Glutamatergic neuron (in vitro differentiated cells): ENCODE measurements at regions not wholly inside any gene's neighbourhood (a gene's known extent, or its start where the extent isn't known, plus 50 kb on each side); places are given as distances from the start of the nearest gene placed in this dataset.

Experiments used
- DNase-seq: peaks from one replicate; pipeline ENCODE4 v3.0.0; 2022
- H3K27ac Mint-ChIP-seq: one replicate; pipeline ENCODE4 v1.8.0; 2020; ENCODE audit warnings: mild to moderate bottlenecking, mixed read lengths, inconsistent platforms; ENCODE audit not compliant: unreplicated experiment
- H3K27me3 Mint-ChIP-seq: one replicate; pipeline ENCODE4 v1.8.0; 2020; ENCODE audit warnings: mild to moderate bottlenecking, moderate library complexity, mixed read lengths, inconsistent platforms; ENCODE audit not compliant: unreplicated experiment
- H3K36me3 Mint-ChIP-seq: one replicate; pipeline ENCODE4 v1.8.0; 2020; ENCODE audit warnings: mild to moderate bottlenecking, mixed read lengths, inconsistent platforms; ENCODE audit not compliant: unreplicated experiment
- H3K4me1 Mint-ChIP-seq: one replicate; pipeline ENCODE4 v1.8.0; 2020; ENCODE audit warnings: mild to moderate bottlenecking, low read depth, mixed read lengths, inconsistent platforms; ENCODE audit not compliant: unreplicated experiment
- H3K4me3 Mint-ChIP-seq: one replicate; pipeline ENCODE4 v1.8.0; 2020; ENCODE audit warnings: mild to moderate bottlenecking, mixed read lengths, inconsistent platforms; ENCODE audit not compliant: unreplicated experiment
- H3K9me3 Mint-ChIP-seq: one replicate; pipeline ENCODE4 v1.8.0; 2020; ENCODE audit warnings: mild to moderate bottlenecking, moderate library complexity, mixed read lengths, inconsistent platforms; ENCODE audit not compliant: unreplicated experiment
- TF ChIP-seq, protein P1 (sequence below): fragments of 200-600 bp; sonication (generic); IDR thresholded peaks from one replicate; pipeline ENCODE4 v1.5.0; 2021; ENCODE audit not compliant: partially characterized antibody, unreplicated experiment

DNA sequence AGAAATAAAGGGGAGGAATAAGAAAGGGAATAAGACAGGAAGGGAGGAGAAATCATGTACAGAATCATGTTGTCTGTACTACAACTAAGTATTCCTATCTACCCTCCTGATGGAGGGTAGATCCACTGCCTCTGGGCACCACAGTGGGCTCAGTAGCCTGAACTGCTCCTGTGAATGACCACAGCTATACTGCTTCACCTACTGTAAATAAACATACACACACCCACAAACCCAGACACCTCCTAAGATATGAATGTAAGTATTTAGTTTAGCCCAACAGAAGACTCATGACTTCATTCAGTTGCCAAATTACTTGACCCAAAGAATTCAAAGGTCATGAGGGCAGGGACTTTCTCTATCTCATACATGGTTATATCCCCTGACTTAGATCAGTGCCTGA is 177.3 kb upstream of the C11orf58 start:
- no peaks in the 10 kb centered on the region for H3K27me3 Mint-ChIP-seq
- H3K4me1 Mint-ChIP-seq: no peaks in the 10 kb centered on the region
- no peak for DNase-seq
- TF ChIP-seq, protein P1, sequence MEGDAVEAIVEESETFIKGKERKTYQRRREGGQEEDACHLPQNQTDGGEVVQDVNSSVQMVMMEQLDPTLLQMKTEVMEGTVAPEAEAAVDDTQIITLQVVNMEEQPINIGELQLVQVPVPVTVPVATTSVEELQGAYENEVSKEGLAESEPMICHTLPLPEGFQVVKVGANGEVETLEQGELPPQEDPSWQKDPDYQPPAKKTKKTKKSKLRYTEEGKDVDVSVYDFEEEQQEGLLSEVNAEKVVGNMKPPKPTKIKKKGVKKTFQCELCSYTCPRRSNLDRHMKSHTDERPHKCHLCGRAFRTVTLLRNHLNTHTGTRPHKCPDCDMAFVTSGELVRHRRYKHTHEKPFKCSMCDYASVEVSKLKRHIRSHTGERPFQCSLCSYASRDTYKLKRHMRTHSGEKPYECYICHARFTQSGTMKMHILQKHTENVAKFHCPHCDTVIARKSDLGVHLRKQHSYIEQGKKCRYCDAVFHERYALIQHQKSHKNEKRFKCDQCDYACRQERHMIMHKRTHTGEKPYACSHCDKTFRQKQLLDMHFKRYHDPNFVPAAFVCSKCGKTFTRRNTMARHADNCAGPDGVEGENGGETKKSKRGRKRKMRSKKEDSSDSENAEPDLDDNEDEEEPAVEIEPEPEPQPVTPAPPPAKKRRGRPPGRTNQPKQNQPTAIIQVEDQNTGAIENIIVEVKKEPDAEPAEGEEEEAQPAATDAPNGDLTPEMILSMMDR: no peak
- no peak overlapping the region for H3K4me3 Mint-ChIP-seq
- no peak overlapping the region for H3K27ac Mint-ChIP-seq
- no peaks in the 10 kb centered on the region for H3K9me3 Mint-ChIP-seq
- no peaks in the 10 kb centered on the region for H3K36me3 Mint-ChIP-seq

DNA sequence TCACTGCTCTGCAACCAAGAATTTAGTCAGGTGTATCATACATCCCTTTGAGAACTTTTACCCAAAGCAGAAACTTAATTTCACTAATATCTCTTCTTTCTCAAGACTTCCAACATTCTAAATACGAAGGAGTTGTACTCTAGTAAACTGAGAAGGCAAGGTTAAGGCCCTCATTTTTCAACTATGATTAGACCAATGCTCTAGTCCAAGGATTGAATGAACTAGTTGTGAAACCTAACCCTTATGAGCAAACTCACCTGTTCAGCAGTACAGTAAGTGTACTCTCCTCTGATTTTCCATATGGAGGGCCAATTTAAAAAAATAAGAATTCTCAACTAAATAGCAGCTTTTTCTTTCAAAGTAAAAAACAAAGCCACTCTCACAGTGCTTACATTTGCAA is 180.0 kb upstream of the C11orf58 start:
- no peak for DNase-seq
- Mint-ChIP-seq H3K4me1 (no peaks in the 10 kb centered on the region), H3K9me3 (no peaks in the 10 kb centered on the region), H3K27ac (no peak overlapping the region), H3K27me3 (no peaks in the 10 kb centered on the region), H3K36me3 (no peaks in the 10 kb centered on the region), H3K4me3 (no peak overlapping the region)
- TF ChIP-seq, protein P1: no peak

DNA sequence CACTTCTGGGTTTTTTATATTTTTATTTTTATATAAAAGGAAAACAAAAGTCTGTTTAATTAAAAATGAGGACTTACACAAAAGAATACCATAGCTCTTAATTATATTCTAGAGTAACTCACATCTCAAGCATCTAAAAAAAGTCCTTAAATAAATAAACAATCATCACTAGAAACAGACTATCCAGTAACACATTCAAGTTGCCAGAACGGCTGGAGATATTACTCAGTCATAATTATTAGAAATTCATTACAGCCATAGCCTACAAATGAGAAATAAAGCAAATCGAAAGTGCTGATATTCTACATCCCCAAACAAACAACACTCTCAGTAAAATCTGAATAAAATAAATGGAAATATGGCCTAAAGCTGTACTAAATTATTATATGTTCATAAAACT is 182.5 kb upstream of the C11orf58 start:
- H3K27me3 Mint-ChIP-seq: no peaks in the 10 kb centered on the region
- no peaks in the 10 kb centered on the region for H3K36me3 Mint-ChIP-seq
- no peak overlapping the region for H3K27ac Mint-ChIP-seq
- DNase-seq: no peak
- no peaks in the 10 kb centered on the region for H3K9me3 Mint-ChIP-seq
- TF ChIP-seq, protein P1: no peak
- no peak overlapping the region for H3K4me3 Mint-ChIP-seq
- no peaks in the 10 kb centered on the region for H3K4me1 Mint-ChIP-seq

DNA sequence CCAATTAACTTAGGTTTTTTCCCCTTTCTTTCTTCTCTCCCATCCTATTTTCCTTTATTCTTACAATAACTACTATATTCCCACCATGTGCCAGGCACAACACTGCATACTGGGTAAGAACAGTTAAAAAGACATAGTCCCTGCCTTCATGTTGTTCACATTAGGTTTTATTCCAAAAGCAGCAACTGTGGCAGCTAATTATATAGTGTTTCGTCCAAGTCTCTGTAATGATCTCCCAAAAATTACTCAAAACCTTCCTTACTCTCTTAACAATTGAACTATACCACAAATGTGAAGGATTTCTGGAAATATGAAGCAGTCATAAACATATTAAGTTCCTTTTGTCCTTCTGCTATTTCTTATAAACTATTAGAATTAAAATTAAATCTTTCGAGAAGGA is 184.1 kb upstream of the C11orf58 start:
- H3K4me3 Mint-ChIP-seq: no peak overlapping the region
- no peak for DNase-seq
- no peak overlapping the region for H3K27ac Mint-ChIP-seq
- H3K9me3 Mint-ChIP-seq: no peaks in the 10 kb centered on the region
- H3K36me3 Mint-ChIP-seq: no peaks in the 10 kb centered on the region
- no peaks in the 10 kb centered on the region for H3K4me1 Mint-ChIP-seq
- TF ChIP-seq, protein P1: no peak
- H3K27me3 Mint-ChIP-seq: no peaks in the 10 kb centered on the region

DNA sequence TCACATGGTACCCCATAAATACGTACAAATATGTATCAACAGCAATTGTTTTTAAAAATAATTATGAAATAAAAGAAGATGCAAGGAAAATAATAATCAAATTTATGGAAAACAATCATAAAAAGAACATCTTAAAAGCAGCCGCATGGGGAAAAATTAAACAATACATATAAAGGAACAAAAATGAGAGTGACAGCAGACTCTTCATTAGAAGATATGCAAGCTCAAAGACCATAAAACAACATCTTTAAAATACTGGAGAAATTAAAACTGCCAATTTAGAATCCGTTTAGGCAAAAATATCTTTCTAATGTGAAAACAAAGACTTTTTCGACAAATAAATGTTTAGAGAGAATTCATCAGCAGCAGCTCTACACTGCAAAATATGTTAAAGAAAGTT is 190.6 kb upstream of the C11orf58 start:
- TF ChIP-seq, protein P1: no peak
- Mint-ChIP-seq H3K9me3 (no peaks in the 10 kb centered on the region), H3K4me1 (no peaks in the 10 kb centered on the region), H3K27ac (no peak overlapping the region), H3K27me3 (no peaks in the 10 kb centered on the region), H3K36me3 (no peaks in the 10 kb centered on the region), H3K4me3 (no peak overlapping the region)
- DNase-seq: no peak
